BLaER1 (cell line): ENCODE measurements at regions not wholly inside any gene's neighbourhood (a gene's known extent, or its start where the extent isn't known, plus 50 kb on each side); places are given as distances from the start of the nearest gene placed in this dataset.

Experiments used
- H3K27ac ChIP-seq: shearing (Covaris generic); formaldehyde crosslinking; 2 replicates; pipeline ENCODE4 v1.8.1; 2022
- H3K27me3 ChIP-seq: shearing (Covaris generic); formaldehyde crosslinking; 2 replicates; pipeline ENCODE4 v1.8.1; 2022
- H3K36me3 ChIP-seq: shearing (Covaris generic); formaldehyde crosslinking; 2 replicates; pipeline ENCODE4 v1.8.1; 2022
- H3K4me1 ChIP-seq: shearing (Covaris generic); formaldehyde crosslinking; 2 replicates; pipeline ENCODE4 v1.8.1; 2022
- H3K4me2 ChIP-seq: shearing (Covaris generic); formaldehyde crosslinking; 2 replicates; pipeline ENCODE4 v1.8.1; 2022
- H3K4me3 ChIP-seq: shearing (Covaris generic); formaldehyde crosslinking; 2 replicates; pipeline ENCODE4 v1.8.1; 2022
- H3K9ac ChIP-seq: shearing (Covaris generic); formaldehyde crosslinking; 2 replicates; pipeline ENCODE4 v1.8.1; 2022
- H3K9me3 ChIP-seq: shearing (Covaris generic); formaldehyde crosslinking; 2 replicates; pipeline ENCODE4 v1.8.1; 2022
- H4K20me1 ChIP-seq: shearing (Covaris generic); formaldehyde crosslinking; 2 replicates; pipeline ENCODE4 v1.8.1; 2022
- Cebpa-rat ChIP-seq: shearing (Covaris generic); IDR thresholded peaks from 2 replicates; pipeline ENCODE4 v1.8.1; 2022

- TF ChIP-seq Cebpa-rat: no peak
- Histone ChIP-seq H3K4me2 (no peak overlapping the region), H3K4me1 (no peaks in the 10 kb centered on the region), H3K9ac (no peak overlapping the region), H4K20me1 (no peaks in the 10 kb centered on the region), H3K27me3 (no peaks in the 10 kb centered on the region), H3K4me3 (no peak overlapping the region), H3K27ac (no peak overlapping the region), H3K36me3 (no peaks in the 10 kb centered on the region), H3K9me3 (no peaks in the 10 kb centered on the region)
Observed at GRCh38 chr5:113937301-113937700, 423.8 kb downstream of the YTHDC2 start.

- no peak for TF ChIP-seq Cebpa-rat
- Histone ChIP-seq H3K4me3 (no peak overlapping the region), H3K27ac (no peak overlapping the region), H3K9me3 (no peaks in the 10 kb centered on the region), H3K4me1 (no peaks in the 10 kb centered on the region), H3K27me3 (no peaks in the 10 kb centered on the region), H3K36me3 (no peaks in the 10 kb centered on the region), H3K9ac (no peak overlapping the region), H3K4me2 (no peak overlapping the region), H4K20me1 (no peaks in the 10 kb centered on the region)
Observed at GRCh38 chr5:113939988-113940387, 421.9 kb upstream of the KCNN2 start.

GRCh38 chr5:113950186-113950585, 411.7 kb upstream of the KCNN2 start:
- H3K27me3 ChIP-seq: no peaks in the 10 kb centered on the region
- no peaks in the 10 kb centered on the region for H3K36me3 ChIP-seq
- H3K4me3 ChIP-seq: no peak overlapping the region
- no peak overlapping the region for H3K4me2 ChIP-seq
- H3K9me3 ChIP-seq: no peaks in the 10 kb centered on the region
- no peak for TF ChIP-seq Cebpa-rat
- no peak overlapping the region for H3K9ac ChIP-seq
- H4K20me1 ChIP-seq: no peaks in the 10 kb centered on the region
- no peak overlapping the region for H3K27ac ChIP-seq
- H3K4me1 ChIP-seq: no peaks in the 10 kb centered on the region

- no peak overlapping the region for H3K27ac ChIP-seq
Observed at GRCh38 chr5:113965225-113965624, 396.6 kb upstream of the KCNN2 start.

GRCh38 chr5:113969901-113970300, 392.0 kb upstream of the KCNN2 start:
- H3K27ac ChIP-seq: no peak overlapping the region
- no peak overlapping the region for H3K4me2 ChIP-seq
- no peaks in the 10 kb centered on the region for H3K36me3 ChIP-seq
- H3K4me3 ChIP-seq: no peak overlapping the region
- no peaks in the 10 kb centered on the region for H3K9me3 ChIP-seq
- no peak overlapping the region for H3K9ac ChIP-seq
- no peaks in the 10 kb centered on the region for H4K20me1 ChIP-seq
- H3K4me1 ChIP-seq: no peaks in the 10 kb centered on the region
- TF ChIP-seq Cebpa-rat: no peak
- H3K27me3 ChIP-seq: no peaks in the 10 kb centered on the region

More at GRCh38 chr5:113965225-113965624, 396.6 kb upstream of the KCNN2 start:
- Histone ChIP-seq H3K36me3 (no peaks in the 10 kb centered on the region), H3K4me2 (no peak overlapping the region), H3K4me3 (no peak overlapping the region), H3K4me1 (no peaks in the 10 kb centered on the region), H3K27me3 (no peaks in the 10 kb centered on the region), H4K20me1 (no peaks in the 10 kb centered on the region), H3K9me3 (no peaks in the 10 kb centered on the region), H3K9ac (no peak overlapping the region)
- no peak for TF ChIP-seq Cebpa-rat

GRCh38 chr5:113971454-113971853, 390.4 kb upstream of the KCNN2 start:
- Histone ChIP-seq H3K36me3 (no peaks in the 10 kb centered on the region), H3K4me3 (no peak overlapping the region), H3K27ac (no peak overlapping the region), H4K20me1 (no peaks in the 10 kb centered on the region), H3K9ac (no peak overlapping the region), H3K4me2 (no peak overlapping the region), H3K27me3 (no peaks in the 10 kb centered on the region), H3K9me3 (no peaks in the 10 kb centered on the region), H3K4me1 (no peaks in the 10 kb centered on the region)
- no peak for TF ChIP-seq Cebpa-rat

- Histone ChIP-seq H3K9me3 (no peaks in the 10 kb centered on the region), H3K36me3 (no peaks in the 10 kb centered on the region), H3K4me3 (no peak overlapping the region), H3K4me1 (no peaks in the 10 kb centered on the region), H3K27me3 (no peaks in the 10 kb centered on the region), H3K27ac (no peak overlapping the region), H3K9ac (no peak overlapping the region), H4K20me1 (no peaks in the 10 kb centered on the region), H3K4me2 (no peak overlapping the region)
- no peak for TF ChIP-seq Cebpa-rat
Observed at GRCh38 chr5:113974976-113975375, 386.9 kb upstream of the KCNN2 start.

- H4K20me1 ChIP-seq: no peaks in the 10 kb centered on the region
- no peaks in the 10 kb centered on the region for H3K4me1 ChIP-seq
- TF ChIP-seq Cebpa-rat: no peak
- no peak overlapping the region for H3K4me2 ChIP-seq
- no peak overlapping the region for H3K4me3 ChIP-seq
- H3K9ac ChIP-seq: no peak overlapping the region
- no peaks in the 10 kb centered on the region for H3K27me3 ChIP-seq
- H3K27ac ChIP-seq: no peak overlapping the region
- H3K36me3 ChIP-seq: no peaks in the 10 kb centered on the region
- H3K9me3 ChIP-seq: no peaks in the 10 kb centered on the region
Observed at GRCh38 chr5:113984928-113985327, 376.9 kb upstream of the KCNN2 start.

GRCh38 chr5:113985505-113985904, 376.4 kb upstream of the KCNN2 start:
- H3K4me2 ChIP-seq: no peak overlapping the region
- H3K9ac ChIP-seq: no peak overlapping the region
- TF ChIP-seq Cebpa-rat: no peak
- no peak overlapping the region for H3K27ac ChIP-seq
- H3K27me3 ChIP-seq: no peaks in the 10 kb centered on the region
- no peaks in the 10 kb centered on the region for H3K36me3 ChIP-seq
- no peaks in the 10 kb centered on the region for H3K4me1 ChIP-seq
- no peaks in the 10 kb centered on the region for H3K9me3 ChIP-seq
- no peaks in the 10 kb centered on the region for H4K20me1 ChIP-seq
- no peak overlapping the region for H3K4me3 ChIP-seq

GRCh38 chr5:113989278-113989912, 372.5 kb upstream of the KCNN2 start:
- H4K20me1 ChIP-seq: no peaks in the 10 kb centered on the region
- no peaks in the 10 kb centered on the region for H3K27me3 ChIP-seq
- H3K36me3 ChIP-seq: no peaks in the 10 kb centered on the region
- H3K4me1 ChIP-seq: no peaks in the 10 kb centered on the region
- no peak overlapping the region for H3K27ac ChIP-seq
- no peak overlapping the region for H3K4me3 ChIP-seq
- no peak for TF ChIP-seq Cebpa-rat
- H3K4me2 ChIP-seq: no peak overlapping the region
- no peak overlapping the region for H3K9ac ChIP-seq
- H3K9me3 ChIP-seq: no peaks in the 10 kb centered on the region

- Histone ChIP-seq H3K4me2 (no peak overlapping the region), H4K20me1 (no peaks in the 10 kb centered on the region), H3K9ac (no peak overlapping the region), H3K4me3 (no peak overlapping the region), H3K4me1 (no peaks in the 10 kb centered on the region), H3K9me3 (no peaks in the 10 kb centered on the region), H3K36me3 (no peaks in the 10 kb centered on the region), H3K27ac (no peak overlapping the region), H3K27me3 (no peaks in the 10 kb centered on the region)
- no peak for TF ChIP-seq Cebpa-rat
Observed at GRCh38 chr5:113989913-113990305, 372.0 kb upstream of the KCNN2 start.
